HG02970 (cell line): ENCODE measurements at regions not wholly inside any gene's neighbourhood (a gene's known extent, or its start where the extent isn't known, plus 50 kb on each side); places are given as distances from the start of the nearest gene placed in this dataset.
"Not testable (repeated sequence)": the region's sequence is repeated elsewhere in the genome, so short reads cannot be mapped to it uniquely, and the experiment has no call there.

Source experiments
- ATAC-seq: cut with Tn5 transposase; IDR thresholded peaks from one replicate; pipeline ENCODE4 v1.9.1; 2021; ENCODE audit warnings: mild to moderate bottlenecking, moderate library complexity, moderate number of reproducible peaks; ENCODE audit not compliant: unreplicated experiment, low FRiP score

DNA sequence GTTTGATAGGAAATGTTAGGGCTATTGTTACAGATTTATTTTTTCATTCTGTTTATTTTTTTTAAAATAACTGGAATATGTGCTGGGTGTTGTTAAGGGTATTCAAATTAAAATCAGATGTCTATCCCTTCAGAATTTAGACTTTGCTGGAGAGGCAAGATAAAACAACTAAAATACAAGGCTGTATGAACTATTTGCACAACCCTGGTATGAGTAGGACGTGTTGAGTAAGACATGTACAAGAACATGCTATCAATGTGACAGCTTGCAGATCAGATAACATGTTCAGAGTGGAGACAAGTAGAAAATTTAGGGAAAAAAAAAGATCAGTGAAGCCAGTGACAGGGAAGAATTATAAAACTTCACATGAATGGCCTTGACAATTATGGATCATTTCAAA lies 853.5 kb downstream of the METTL15 start:
- ATAC-seq, result no peak

DNA sequence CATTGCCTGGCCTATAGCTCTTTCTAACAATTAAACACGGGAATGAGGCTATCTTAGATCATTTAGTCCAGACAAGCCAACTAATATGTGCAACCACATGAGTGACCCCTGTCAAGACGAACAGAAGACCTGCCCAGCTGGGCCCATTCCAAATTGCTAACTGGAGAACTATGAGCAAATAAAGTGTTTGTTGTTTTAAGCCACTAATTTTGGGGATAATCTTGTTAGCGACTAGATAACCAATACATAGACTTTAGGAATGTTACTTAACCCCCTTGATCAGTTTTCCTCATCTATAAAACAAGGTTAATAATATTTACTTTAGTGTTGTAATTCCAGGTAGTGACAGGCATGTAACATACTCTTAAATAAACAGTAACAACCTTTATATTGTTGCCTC lies 848.3 kb downstream of the METTL15 start:
- no peak for ATAC-seq

DNA sequence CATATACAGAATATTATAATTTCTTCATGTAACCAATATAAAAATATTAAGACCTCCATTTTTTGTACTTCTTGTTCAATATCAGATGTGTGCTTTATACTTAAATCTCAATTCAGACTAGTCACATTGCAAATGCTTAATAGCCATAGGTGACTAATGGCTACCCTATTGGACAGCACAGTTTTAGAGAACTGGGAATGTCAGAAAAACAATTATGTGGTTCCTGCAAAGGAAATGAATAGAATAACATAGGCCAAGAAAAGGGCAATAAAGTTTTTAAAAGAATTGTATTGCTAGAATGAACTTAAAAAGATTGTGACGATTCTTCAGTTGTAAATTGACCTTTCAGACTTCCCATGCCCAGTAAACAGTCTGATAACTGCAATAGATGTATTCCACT lies 843.0 kb downstream of the METTL15 start:
- no peak for ATAC-seq

DNA sequence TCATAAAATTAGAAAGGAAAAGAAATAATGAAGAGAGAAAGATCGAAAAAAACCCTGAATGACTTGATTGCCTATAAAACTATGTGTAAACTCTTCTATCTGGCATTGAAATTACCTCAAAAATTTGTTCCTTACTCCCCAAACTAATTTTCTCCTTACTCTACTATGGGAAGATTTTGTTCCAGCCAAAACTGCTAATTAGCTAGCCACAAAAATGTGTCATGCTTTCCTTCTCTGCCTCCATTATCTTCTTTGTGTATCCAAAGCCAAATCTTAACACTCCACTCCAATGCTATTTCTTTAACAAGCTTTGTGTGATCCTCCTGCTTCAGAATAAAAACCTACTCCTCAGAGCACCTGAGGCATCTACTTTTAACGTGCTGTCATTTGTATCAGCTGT lies 831.2 kb downstream of the METTL15 start:
- ATAC-seq, result no peak

DNA sequence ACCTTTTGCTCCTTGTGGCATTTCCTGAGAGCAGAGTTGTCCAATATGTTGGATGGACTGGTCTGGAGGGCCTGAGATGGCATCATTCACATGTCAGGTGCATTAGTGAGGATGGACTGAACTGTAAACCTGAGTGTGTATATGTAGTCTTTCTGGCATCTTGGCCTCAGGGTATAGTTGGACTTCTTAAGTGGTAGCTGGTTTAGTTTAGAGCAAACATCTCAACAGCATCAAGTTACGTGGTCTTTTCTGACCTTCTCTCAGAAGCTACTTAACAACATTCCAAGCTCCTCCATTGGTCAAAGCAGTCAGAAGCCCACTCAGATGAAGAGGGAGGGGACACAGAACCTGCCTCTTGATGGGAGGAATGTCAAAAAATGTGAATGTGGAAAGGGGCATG lies 829.9 kb downstream of the METTL15 start:
- no peak for ATAC-seq

DNA sequence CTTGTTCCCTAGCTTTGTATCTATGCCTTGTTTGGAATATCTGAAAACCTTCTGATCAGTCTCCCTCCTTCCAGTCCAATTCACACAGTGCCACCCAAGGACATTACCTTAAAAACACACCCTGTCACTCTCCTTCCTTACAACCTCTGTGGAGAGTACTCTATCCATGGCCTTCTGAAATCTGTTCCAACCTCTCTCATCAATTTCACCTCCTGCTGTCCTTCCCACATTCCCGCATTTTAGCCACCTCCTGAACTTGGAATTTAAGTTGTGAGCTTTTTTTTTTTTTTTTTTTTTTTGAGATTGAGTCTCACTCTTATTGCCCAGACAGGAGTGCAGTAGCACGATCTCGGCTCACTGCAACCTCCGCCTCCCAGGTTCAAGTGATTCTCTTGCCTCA lies 824.8 kb downstream of the METTL15 start:
- ATAC-seq, result no peak

DNA sequence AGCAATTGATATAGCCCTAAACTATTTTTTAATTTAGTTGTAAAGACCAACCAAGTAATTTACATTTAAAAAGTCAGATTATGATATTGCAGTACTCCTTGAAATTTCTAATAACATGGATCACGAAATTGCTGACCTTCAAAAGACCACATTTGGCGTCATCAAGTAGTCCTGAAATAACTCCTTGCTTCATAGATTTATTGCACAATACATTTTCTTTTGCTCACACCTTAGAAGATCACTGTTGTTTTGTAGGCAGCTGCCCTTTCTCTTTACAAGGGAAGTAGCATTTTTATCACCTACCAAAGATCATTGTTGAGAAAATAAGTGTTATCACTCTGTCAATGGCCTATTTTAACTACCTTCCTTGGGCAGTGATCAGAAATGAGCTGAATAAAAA lies 815.8 kb downstream of the METTL15 start:
- ATAC-seq, result no peak

DNA sequence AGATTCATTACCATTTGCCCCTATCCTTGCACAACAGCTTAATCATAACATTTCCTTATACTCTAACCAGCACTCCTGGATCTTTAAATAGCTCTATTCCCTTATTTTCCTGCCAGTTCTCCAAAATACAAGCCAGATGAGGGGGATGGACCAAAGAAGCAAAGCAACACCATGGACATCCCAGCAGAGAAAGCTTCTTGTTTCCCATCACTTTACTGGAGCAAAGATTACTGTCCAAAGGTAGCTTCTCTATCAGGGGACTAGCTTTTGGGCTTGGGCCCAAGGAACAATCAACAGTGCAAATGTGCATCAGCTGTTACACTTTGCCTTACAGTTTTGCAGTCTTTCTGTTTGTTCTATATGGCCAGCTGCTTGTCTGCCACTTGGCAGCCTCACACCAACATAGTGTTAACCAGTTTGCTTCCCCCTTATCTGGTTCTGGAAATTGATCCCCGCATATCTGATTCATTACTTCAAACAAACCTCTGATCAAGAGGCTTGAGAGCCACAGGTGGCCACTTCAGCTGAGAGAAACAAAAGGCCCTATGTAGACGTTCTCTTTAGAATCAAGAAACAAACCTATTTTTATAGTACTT lies 814.3 kb downstream of the METTL15 start:
- ATAC-seq, result no peak

DNA sequence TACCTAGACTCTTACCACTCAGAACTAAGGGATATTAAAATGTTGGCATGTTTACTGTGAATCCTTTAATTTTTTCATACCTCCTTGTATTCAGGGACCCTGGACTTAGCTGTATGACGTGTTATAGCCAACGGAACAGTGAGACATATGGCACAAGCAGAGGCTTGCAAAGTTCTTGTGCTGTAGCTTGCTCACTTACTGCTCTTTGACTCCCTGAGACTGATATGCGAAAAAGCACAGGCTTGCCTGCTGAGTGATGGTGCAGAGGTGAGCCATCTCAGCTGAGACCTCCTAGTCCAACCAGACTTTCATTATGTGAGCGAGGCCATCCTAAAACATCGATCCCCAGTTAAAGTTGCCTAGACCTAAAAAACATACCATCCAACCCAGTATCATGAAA lies 811.0 kb downstream of the METTL15 start:
- ATAC-seq, result no peak

DNA sequence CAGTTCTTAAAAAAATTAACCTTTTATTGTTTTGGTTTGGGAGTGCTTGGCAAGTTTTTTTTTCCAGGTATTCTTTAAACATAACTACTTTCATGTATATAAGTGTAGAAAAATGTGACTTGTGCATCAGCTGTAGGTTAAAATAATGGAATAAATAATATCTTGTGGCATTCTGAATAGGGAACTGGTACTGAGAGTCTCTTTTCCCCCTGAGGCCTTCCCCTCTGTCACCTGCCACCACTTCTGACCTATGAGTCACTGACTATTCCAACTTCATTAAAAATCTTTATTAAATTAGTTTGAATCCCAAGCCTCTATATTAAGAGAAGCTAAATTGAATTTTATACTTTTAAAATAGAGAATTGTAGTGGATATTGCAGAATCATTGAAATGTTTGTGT lies 805.7 kb downstream of the METTL15 start:
- no peak for ATAC-seq

DNA sequence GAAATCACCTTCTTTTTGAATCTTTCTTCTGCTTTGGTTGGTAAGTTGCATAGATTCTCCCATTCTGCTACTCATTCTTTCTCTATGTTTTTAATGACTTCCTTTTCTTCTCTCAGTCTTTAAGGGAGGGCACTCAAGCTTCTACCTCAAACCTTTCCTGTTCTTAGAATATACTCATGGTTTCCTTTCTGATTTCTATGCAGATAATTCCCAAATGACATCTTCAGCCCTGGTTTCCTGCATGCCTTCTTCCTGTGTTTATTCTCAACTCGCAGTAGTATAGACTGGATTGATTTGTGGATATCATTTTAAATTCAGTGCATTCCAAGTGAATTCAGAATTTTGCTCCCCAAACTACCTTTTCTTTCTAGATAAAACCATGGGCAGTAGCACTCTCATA lies 803.6 kb downstream of the METTL15 start:
- ATAC-seq, result no peak

DNA sequence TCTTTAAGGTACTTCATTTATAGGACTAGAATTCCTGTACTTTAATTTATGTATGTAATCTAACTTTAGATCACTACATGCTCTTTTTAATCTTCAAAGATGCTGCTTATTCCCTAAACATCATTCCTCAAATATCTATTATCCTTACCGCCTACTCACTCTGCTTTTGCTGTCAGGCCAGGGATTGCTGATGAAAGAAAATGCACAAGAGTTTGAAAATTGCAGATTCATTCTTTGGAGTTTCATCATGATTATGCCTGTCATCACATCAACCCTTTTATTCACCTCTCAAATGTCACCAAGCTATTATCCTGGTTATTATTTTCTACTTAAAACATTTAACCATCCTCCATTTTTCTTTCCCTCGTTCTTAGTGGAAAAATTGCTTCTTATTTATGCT lies 802.7 kb downstream of the METTL15 start:
- no peak for ATAC-seq

DNA sequence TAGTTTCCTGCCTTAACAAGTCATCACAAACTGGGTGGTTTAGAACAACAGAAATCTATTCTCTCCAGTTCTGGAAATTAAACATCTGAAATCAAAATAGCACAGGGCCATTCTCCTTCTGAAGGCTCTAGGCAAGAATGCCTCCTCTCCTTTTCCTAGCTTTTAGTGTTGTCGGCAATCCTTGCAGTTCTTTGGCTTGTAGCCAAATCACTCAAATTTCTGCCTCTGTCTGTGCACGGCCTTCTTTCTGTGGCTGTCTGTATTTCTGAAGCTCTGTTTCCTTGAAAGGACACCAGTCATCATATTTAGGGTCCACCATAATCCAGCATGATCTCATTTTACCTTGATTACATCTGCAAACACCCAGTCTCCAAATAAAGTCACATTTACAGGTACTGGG lies 795.5 kb downstream of the METTL15 start:
- no peak for ATAC-seq

DNA sequence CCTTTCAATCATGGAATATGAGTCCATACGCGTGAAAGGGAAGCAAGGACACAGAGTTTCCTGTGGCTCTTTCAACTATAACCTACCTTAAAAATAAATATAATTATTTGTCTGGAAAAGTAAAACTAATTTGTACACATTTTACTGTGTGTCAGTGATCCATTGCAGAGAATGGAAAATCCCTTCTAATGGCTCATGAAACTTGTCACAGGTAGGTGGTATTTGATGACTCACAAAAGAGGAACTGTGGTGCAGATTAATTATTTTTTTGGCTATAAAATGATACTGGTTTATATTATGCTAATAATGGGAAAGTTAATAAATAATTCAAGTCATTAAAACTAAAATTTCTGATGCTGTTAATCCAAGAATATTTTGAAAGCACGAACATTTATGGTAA lies 792.2 kb downstream of the METTL15 start:
- no peak for ATAC-seq

DNA sequence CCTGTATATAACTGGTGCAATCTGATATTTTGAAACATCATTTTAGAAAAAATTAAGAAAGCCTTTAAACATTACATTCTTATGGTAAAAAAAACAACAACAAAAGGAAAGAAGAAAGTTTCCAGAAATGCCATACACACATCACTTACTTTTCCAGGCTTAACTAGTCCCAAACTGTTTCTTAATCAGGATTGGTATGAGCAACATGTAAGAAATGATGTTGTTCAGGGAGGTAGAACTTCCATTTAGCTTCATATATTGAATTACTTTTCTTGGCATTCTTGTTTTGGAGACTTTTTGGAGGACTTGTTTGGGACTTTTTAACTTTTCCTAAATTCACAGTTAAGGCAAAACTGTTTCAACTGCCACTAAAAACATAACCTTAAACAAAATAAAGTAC lies 791.5 kb downstream of the METTL15 start:
- ATAC-seq, result no peak

DNA sequence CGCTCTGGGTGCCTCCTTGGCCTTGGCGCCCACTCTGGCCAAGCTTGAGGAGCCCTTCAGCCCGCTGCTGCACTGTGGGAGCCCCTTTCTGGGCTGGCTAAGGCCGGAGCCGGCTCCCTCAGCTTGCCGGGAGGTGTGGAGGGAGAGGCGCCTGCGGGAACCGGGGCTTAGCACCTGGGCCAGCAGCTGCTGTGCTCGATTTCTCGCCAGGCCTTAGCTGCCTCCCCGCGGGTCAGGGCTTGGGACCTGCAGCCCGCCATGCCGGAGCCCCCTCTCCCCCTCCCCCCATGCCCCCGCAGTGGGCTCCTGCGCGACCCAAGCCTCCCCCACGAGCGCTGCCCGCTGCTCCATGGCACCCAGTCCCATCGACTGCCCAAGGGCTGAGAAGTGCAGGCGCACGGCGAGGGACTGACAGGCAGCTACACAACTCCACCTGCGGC lies 782.4 kb downstream of the METTL15 start:
- ATAC-seq, result not testable (repeated sequence)

DNA sequence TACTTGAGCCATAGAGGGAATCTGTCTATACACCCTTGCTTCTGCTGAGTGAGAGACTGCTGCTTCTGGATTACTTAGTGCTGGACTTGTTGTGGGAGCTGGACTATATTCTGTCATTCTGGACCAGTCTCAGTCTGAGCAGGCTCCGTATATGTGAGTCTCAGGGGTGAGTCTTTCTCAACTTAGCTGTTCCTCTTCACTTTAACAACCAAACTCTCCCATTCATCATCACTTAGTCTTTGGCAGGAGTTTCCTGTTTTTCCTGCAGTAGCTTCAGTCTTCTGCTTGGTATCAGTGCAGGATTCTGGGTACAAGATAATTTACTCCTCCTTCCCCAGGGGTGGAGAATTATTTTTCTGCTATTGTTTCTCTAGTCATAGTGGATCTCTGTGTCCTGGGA lies 779.5 kb downstream of the METTL15 start:
- no peak for ATAC-seq

DNA sequence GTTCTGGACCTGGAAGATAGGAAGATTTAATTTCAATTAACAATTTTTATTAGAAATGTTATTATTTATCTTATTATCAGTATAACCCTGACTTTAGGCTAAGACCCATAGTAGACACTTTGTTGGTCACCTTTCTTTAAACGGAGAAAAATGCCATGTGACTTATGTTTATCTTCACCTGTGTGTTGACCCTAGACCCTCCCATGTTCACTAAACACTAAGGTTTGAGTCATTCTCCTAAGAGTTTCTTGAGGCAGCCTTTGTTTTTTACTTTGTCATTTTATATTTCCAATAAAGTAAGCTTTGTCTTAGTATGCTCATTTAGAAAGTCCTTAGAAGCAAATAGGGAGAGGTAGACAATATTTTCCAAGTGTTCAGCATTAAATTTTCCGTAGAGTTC lies 771.7 kb downstream of the METTL15 start:
- no peak for ATAC-seq

DNA sequence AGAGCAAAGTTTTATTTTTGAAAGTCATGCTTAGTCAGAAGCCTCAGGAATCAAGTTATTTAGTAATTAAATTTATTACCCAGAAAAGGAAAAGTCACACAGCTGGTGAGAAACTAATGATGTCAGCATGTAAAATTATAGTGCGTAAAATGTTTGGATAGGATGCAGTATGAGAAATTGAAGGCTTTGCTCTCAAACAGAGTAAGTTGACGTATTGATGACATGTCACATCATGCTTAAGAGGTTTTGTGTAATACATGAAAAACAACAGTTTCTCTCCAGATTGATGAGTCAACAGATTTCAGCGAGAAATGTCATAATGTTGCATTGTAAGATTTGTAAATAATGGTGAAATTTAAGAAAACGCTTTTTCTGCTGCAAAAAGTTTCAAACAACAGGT lies 769.8 kb downstream of the METTL15 start:
- no peak for ATAC-seq

DNA sequence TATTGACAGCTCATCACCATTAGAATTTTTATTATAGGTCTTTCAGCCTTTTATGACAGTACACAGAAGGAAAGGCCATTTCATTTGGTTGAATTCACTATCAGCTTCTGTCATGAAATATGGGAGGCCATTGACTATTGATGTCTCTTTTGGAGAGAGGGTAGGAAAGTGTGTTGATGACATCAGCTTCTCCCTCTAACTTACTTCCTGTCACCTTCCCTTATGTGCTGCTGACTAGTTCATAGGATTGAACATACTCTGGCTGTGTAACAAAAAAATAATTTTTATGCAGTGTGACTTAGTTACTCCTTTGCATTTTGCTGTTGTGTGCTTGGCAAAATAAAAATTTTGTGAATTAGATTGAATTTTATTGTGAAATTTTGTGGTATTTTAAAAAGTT lies 769.2 kb downstream of the METTL15 start:
- no peak for ATAC-seq

DNA sequence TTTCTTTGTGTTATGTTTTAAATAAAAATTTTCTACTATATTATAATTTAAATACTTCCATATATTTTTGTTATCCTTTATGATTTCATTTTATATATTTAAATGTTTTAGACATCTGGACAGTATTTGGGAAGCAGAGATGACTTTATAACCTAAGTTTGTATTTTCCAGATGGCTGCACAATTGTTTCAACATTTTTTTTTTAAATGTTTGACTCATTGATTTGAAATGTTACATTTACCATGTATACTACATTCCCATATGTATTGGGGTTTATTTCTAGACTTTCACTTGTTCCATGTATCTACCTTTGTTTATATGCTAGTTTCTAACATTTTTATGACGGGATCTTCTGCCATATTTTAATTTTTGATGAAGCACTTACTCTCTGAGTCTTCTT lies 766.5 kb downstream of the METTL15 start:
- ATAC-seq, result no peak

DNA sequence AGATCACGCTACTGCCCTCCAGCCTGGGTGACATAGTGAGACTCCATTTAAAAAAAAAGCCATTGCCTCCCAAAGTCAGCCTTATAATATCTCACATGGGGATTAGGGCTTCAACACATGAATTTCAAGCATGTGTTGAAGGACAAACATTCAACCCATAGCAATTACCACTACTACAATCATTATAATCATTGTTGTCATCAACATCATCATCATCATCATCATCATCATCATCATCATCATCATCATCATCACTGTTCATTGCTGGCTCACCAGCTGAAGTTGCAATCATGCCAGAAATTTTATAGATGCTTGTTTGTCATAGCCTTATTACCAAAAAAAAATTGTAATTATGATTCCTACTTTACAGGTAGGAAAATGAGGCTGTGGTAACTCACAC lies 762.9 kb downstream of the METTL15 start:
- ATAC-seq, result no peak

DNA sequence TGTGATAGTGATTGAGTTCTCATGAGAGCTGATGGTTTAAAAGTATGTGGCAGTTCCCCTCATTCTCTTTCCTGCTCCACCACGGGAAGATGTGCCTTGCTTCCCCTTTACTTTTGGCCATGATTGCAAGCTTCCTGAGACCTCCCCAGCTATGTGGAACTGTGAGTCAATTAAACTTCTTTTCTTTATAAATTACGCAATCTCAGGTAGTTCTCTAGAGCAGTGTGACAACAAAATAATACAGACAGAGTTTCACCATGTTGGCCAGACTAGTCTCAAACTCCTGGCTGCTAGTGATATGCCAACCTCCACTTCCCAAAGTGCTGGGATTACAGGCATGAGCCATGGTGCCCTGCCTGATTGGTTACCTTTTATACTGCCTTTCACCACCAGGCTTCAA lies 755.2 kb downstream of the METTL15 start:
- no peak for ATAC-seq
